Body of pancreas (tissue), 4 donors: ENCODE measurements at regions not wholly inside any gene's neighbourhood (a gene's known extent, or its start where the extent isn't known, plus 50 kb on each side); places are given as distances from the start of the nearest gene placed in this dataset.
"Not testable (repeated sequence)": the region's sequence is repeated elsewhere in the genome, so short reads cannot be mapped to it uniquely, and the experiment has no call there.

Experiments
- POLR2A ChIP-seq, 3 donors: fragments of 450-650 bp; IDR thresholded peaks; one replicate each; pipeline ENCODE4 v1.6.1; 2016; ENCODE audit warnings: antibody characterized with exemption in 3 of 3, mild to moderate bottlenecking in 2 of 3
- TF ChIP-seq, protein P1 (sequence below), 7 experiments: fragments of 450-650 bp in 4 of 7; fragments of 200-600 bp in 3 of 7; sonication (generic) in 3 of 7; IDR thresholded peaks; one replicate each; pipeline ENCODE4 v1.5.1; 2016 to 2019; ENCODE audit warnings: antibody characterized with exemption in 7 of 7

DNA sequence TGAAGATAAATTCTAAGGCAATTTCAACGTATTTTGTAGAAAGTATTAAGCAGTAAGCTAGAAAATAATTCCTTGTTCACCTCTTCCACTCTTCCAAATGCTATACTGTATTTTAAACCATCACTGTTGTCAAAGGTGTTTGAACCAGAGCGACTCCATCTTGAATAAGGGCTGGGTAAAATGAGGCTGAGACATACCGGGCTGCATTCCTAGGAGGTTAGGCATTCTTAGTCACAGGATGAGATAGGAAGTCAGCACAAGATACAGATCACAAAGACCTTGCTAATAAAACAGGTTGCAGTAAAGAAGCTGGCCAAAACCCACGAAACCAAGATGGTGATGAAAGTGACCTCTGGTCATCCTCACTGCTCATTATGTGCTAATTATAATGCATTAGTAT, 1045.7 kb upstream of the FLRT2 start:
- not testable (repeated sequence) for TF ChIP-seq POLR2A (IDR thresholded peaks at IDR 0.05)
- TF ChIP-seq, protein P1, sequence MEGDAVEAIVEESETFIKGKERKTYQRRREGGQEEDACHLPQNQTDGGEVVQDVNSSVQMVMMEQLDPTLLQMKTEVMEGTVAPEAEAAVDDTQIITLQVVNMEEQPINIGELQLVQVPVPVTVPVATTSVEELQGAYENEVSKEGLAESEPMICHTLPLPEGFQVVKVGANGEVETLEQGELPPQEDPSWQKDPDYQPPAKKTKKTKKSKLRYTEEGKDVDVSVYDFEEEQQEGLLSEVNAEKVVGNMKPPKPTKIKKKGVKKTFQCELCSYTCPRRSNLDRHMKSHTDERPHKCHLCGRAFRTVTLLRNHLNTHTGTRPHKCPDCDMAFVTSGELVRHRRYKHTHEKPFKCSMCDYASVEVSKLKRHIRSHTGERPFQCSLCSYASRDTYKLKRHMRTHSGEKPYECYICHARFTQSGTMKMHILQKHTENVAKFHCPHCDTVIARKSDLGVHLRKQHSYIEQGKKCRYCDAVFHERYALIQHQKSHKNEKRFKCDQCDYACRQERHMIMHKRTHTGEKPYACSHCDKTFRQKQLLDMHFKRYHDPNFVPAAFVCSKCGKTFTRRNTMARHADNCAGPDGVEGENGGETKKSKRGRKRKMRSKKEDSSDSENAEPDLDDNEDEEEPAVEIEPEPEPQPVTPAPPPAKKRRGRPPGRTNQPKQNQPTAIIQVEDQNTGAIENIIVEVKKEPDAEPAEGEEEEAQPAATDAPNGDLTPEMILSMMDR (IDR thresholded peaks at IDR 0.05), result not testable (repeated sequence)
